ENCODE measurements at regions not wholly inside any gene's neighbourhood (a gene's known extent, or its start where the extent isn't known, plus 50 kb on each side); places are given as distances from the start of the nearest gene placed in this dataset.

DNA sequence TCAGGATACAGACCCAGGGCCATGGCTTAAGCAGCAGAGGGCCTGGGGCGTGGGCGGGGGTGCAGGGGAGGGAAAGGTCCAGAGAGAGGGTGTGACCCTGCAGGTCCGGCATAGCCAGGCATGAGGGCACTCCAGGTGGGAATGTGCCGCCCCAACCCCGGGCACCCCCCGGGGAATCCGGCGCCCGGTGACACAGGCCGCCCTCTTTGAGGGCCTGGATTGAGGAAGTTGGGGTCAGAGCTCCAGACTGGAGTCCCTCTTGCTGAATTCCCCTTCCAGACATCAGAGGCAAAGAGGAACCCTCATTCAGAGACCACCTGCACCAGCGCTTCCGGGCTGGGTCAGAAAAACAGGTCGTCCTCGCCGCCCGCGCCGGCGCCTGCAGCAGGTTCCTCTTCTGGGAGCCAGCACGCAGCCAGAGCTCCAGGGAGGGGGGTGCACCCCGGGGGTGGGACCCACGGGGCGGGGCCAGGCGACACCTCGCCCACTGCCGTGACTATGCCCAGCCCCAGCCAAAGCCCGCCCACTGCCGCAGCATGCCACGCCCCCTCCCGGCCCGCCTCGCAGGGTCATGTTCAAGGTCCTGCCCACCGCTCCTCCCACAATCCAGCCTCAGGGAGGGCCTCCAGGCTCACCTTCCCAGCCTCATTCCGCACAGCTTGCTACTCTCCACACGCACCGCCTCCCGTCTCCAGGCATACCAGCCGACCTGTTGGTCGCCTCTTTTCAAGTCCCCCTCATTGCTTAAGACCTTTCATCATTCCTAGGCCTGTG lies 98.3 kb upstream of the ID2 start:
- Histone ChIP-seq H3K4me3 (ENCODE audit: low read depth, low read length) (no peak overlapping the region), H3K36me3 (ENCODE audit: control insufficient read depth in 2 of 2, insufficient read depth in 1 of 2, low read length in 2 of 2) (no peaks in the 10 kb centered on the region), H3K27ac (ENCODE audit: extremely low read depth, low read depth, low read length) (no peak overlapping the region), H3K4me1 (ENCODE audit: control insufficient read depth, insufficient read depth, low read length) (no peaks in the 10 kb centered on the region), H3K9me3 (ENCODE audit: control insufficient read depth, insufficient read depth, low read depth, low read length) (no peaks in the 10 kb centered on the region)
- POLR2A ChIA-PET: interaction anchor here (0.8 to 2.0 kb wide), 2 partner anchors 9 to 98 kb away, joined by 3 to 21 read pairs; partner anchors contain the start of gene ID2
- CTCF ChIA-PET: no interaction called here
- TF ChIP-seq IKZF3 (tag by site-specific recombination; IDR thresholded peaks at IDR 0.05): peak; percentile 36; the same call in 1 of the 2 replicates
- TF ChIP-seq ZNF660 (tag by site-specific recombination; IDR thresholded peaks at IDR 0.05): no peak
- no peak for TF ChIP-seq REPIN1 (tag by site-specific recombination; IDR thresholded peaks at IDR 0.05; ENCODE audit: low read depth)
- TF ChIP-seq BCL11B (tag by site-specific recombination; IDR thresholded peaks at IDR 0.05; ENCODE audit: low read depth): no peak
- no peak for TF ChIP-seq KLF8 (tag by site-specific recombination; IDR thresholded peaks at IDR 0.05)
- TF ChIP-seq ZNF449 (tag by site-specific recombination; IDR thresholded peaks at IDR 0.05): peak; percentile 80
- no peak for TF ChIP-seq PRDM1 (tag by site-specific recombination; IDR thresholded peaks at IDR 0.05)
- no peak for TF ChIP-seq TSHZ1 (tag by site-specific recombination; IDR thresholded peaks at IDR 0.05; ENCODE audit: borderline replicate concordance)
- no peak for TF ChIP-seq ZNF416 (tag by site-specific recombination; IDR thresholded peaks at IDR 0.05)
- TF ChIP-seq ZNF221 (tag by site-specific recombination; IDR thresholded peaks at IDR 0.05; ENCODE audit: borderline replicate concordance): no peak
- TF ChIP-seq ZNF785 (tag by site-specific recombination; IDR thresholded peaks at IDR 0.05): no peak
- no peak for TF ChIP-seq ZNF548 (tag by site-specific recombination; IDR thresholded peaks at IDR 0.05)
- no peak for TF ChIP-seq YY1 (tag by site-specific recombination; IDR thresholded peaks at IDR 0.05)
- TF ChIP-seq, protein P1, sequence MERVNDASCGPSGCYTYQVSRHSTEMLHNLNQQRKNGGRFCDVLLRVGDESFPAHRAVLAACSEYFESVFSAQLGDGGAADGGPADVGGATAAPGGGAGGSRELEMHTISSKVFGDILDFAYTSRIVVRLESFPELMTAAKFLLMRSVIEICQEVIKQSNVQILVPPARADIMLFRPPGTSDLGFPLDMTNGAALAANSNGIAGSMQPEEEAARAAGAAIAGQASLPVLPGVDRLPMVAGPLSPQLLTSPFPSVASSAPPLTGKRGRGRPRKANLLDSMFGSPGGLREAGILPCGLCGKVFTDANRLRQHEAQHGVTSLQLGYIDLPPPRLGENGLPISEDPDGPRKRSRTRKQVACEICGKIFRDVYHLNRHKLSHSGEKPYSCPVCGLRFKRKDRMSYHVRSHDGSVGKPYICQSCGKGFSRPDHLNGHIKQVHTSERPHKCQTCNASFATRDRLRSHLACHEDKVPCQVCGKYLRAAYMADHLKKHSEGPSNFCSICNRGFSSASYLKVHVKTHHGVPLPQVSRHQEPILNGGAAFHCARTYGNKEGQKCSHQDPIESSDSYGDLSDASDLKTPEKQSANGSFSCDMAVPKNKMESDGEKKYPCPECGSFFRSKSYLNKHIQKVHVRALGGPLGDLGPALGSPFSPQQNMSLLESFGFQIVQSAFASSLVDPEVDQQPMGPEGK (tag by site-specific recombination; IDR thresholded peaks at IDR 0.05): peak; percentile 51; the same call in 1 of the 2 replicates
- TF ChIP-seq ZNF223 (tag by site-specific recombination; IDR thresholded peaks at IDR 0.05): no peak
- TF ChIP-seq ZNF121 (tag by site-specific recombination; IDR thresholded peaks at IDR 0.05): no peak
- peak; percentile 74 for TF ChIP-seq ZBTB17 (tag by site-specific recombination; IDR thresholded peaks at IDR 0.05)
- TF ChIP-seq SCRT1 (tag by site-specific recombination; IDR thresholded peaks at IDR 0.05; ENCODE audit: borderline replicate concordance): peak; percentile 85
- TF ChIP-seq ZNF341 (tag by site-specific recombination; IDR thresholded peaks at IDR 0.05; ENCODE audit: low read depth): no peak
- peak; percentile 97 for TF ChIP-seq SCRT2 (tag by site-specific recombination; IDR thresholded peaks at IDR 0.05)
- peak; percentile 86 for TF ChIP-seq SP2 (tag by site-specific recombination; IDR thresholded peaks at IDR 0.05)
- no peak for TF ChIP-seq YY2 (tag by site-specific recombination; IDR thresholded peaks at IDR 0.05)
- no peak for TF ChIP-seq ZNF621 (tag by site-specific recombination; IDR thresholded peaks at IDR 0.05)
- TF ChIP-seq ZNF558 (tag by site-specific recombination; IDR thresholded peaks at IDR 0.05): no peak
- no peak for TF ChIP-seq KLF10 (tag by site-specific recombination; IDR thresholded peaks at IDR 0.05)
- peak; percentile 87 for TF ChIP-seq SP3 (tag by site-specific recombination; IDR thresholded peaks at IDR 0.05)
- TF ChIP-seq EGR2 (tag by site-specific recombination; IDR thresholded peaks at IDR 0.05; ENCODE audit: low read depth): peak; percentile 84
- TF ChIP-seq ZNF510 (tag by site-specific recombination; IDR thresholded peaks at IDR 0.05; ENCODE audit: insufficient replicate concordance): no peak
- TF ChIP-seq ZNF433 (tag by site-specific recombination; IDR thresholded peaks at IDR 0.05; ENCODE audit: low read depth): no peak
- TF ChIP-seq ZNF692 (tag by site-specific recombination; IDR thresholded peaks at IDR 0.05): peak; percentile 82
- no peak for TF ChIP-seq MEIS1 (CRISPR knock-in tag; IDR thresholded peaks at IDR 0.05; ENCODE audit: borderline replicate concordance)
- no peak for TF ChIP-seq ZNF514 (tag by site-specific recombination; IDR thresholded peaks at IDR 0.05)
